Spleen (tissue), 7 donors: ENCODE measurements at regions not wholly inside any gene's neighbourhood (a gene's known extent, or its start where the extent isn't known, plus 50 kb on each side); places are given as distances from the start of the nearest gene placed in this dataset.

Experiments
- CTCF ChIP-seq, 11 experiments: fragments of 200-600 bp in 7 of 11; fragments of 450-650 bp in 4 of 11; sonication (generic) in 4 of 11; IDR thresholded peaks in 8 of 11; conservative IDR thresholded peaks in 3 of 11; 1 replicate in 7 of 11; 2 replicates in 4 of 11; pipeline versions ENCODE4 v1.4.0 to v1.8.0; 2016 to 2021; ENCODE audit warnings: antibody characterized with exemption in 11 of 11, inconsistent platforms in 4 of 11, mild to moderate bottlenecking in 1 of 11
- POLR2A ChIP-seq, 3 donors: fragments of 450-650 bp; IDR thresholded peaks; one replicate each; pipeline ENCODE4 v1.5.1; 2017; ENCODE audit warnings: antibody characterized with exemption in 3 of 3, mild to moderate bottlenecking in 1 of 3
- POLR2AphosphoS5 ChIP-seq, 3 donors: sonication (generic); formaldehyde crosslinking; IDR thresholded peaks; one replicate each; pipeline ENCODE4 v1.5.1; 2017; ENCODE audit warnings: antibody characterized with exemption in 3 of 3
- donor health status: DM: no; HTN: no; CAD: no; lungs with moderate emphysema.
- donor health status: DM: no; HTN: no; CAD: no.
- donor health status: DM: no; HTN: no; CAD: no.

GRCh38 chr7:46360296-46360695 is 439.2 kb upstream of the IGFBP3 start:
- TF ChIP-seq POLR2AphosphoS5 (IDR thresholded peaks at IDR 0.05) (no peak), CTCF (IDR thresholded peaks at IDR 0.05 in 8 of 11, conservative IDR thresholded peaks at IDR 0.05 in 3 of 11) (no peak), POLR2A (IDR thresholded peaks at IDR 0.05) (no peak)
